Smooth muscle cell (in vitro differentiated cells): ENCODE measurements at regions not wholly inside any gene's neighbourhood (a gene's known extent, or its start where the extent isn't known, plus 50 kb on each side); places are given as distances from the start of the nearest gene placed in this dataset.

Experiments
- DNase-seq: peaks from one replicate; lab custom pipeline; 2025; ENCODE audit not compliant: unreplicated experiment; lab: John Stamatoyannopoulos, UW
- H2AFZ ChIP-seq: fragments of 200-600 bp; sonication (generic); 2 replicates; pipeline ENCODE4 v1.6.0; 2016; ENCODE audit warnings: antibody characterized with exemption, low read depth, mild to moderate bottlenecking
- H3F3A ChIP-seq: fragments of 200-600 bp; sonication (generic); 2 replicates; pipeline ENCODE4 v1.6.0; 2017; ENCODE audit warnings: antibody characterized with exemption, low read depth
- H3K27ac ChIP-seq: fragments of 200-600 bp; sonication (generic); 2 replicates; pipeline ENCODE4 v1.5.1; 2016; ENCODE audit warnings: low read depth, mild to moderate bottlenecking
- H3K27me3 ChIP-seq: fragments of 200-600 bp; sonication (generic); 2 replicates; pipeline ENCODE4 v1.6.1; 2016; ENCODE audit warnings: low read depth, mild to moderate bottlenecking
- H3K36me3 ChIP-seq: fragments of 200-600 bp; sonication (generic); 2 replicates; pipeline ENCODE4 v1.5.1; 2016; ENCODE audit warnings: low read depth
- H3K4me1 ChIP-seq: fragments of 200-600 bp; sonication (generic); 2 replicates; pipeline ENCODE4 v1.5.1; 2016; ENCODE audit warnings: low read depth
- H3K4me2 ChIP-seq: fragments of 200-600 bp; sonication (generic); 2 replicates; pipeline ENCODE4 v1.6.0; 2016; ENCODE audit warnings: mild to moderate bottlenecking
- H3K4me3 ChIP-seq: fragments of 200-600 bp; sonication (generic); 2 replicates; pipeline ENCODE4 v1.5.1; 2016; ENCODE audit warnings: mild to moderate bottlenecking
- H3K79me2 ChIP-seq: fragments of 200-600 bp; sonication (generic); 2 replicates; pipeline ENCODE4 v1.6.0; 2016; ENCODE audit warnings: low read depth, mild to moderate bottlenecking
- H3K9ac ChIP-seq: fragments of 200-600 bp; sonication (generic); 2 replicates; pipeline ENCODE4 v1.6.0; 2016; ENCODE audit warnings: low read depth
- H3K9me3 ChIP-seq: fragments of 200-600 bp; sonication (generic); replicated peaks from 2 replicates; pipeline ENCODE4 v1.5.1; 2016; ENCODE audit warnings: low read depth
- H4K20me1 ChIP-seq: fragments of 200-600 bp; sonication (generic); 2 replicates; pipeline ENCODE4 v1.6.0; 2016; ENCODE audit warnings: low read depth
- CTCF ChIP-seq: fragments of 200-600 bp; sonication (generic); IDR thresholded peaks from 2 replicates; pipeline ENCODE4 v1.5.1; 2017; ENCODE audit warnings: borderline replicate concordance, mild to moderate bottlenecking, antibody characterized with exemption; ENCODE audit not compliant: insufficient read depth, poor library complexity, severe bottlenecking
- WGBS: methylation state at CpG from one replicate; pipeline ENCODE4 v1.1.7; 2016; ENCODE audit warnings: low lambda C conversion rate; 5-methylcytosine and 5-hydroxymethylcytosine counted together

- DNase-seq: no peak
These were observed 152.3 kb upstream of the STEAP4 start for GRCh38 chr7:88458946-88459345.

GRCh38 chr7:88458279-88458678 lies 151.6 kb upstream of the STEAP4 start:
- no peak for DNase-seq
- TF ChIP-seq CTCF: no peak

More at GRCh38 chr7:88458946-88459345, 152.3 kb upstream of the STEAP4 start:
- H3K27me3 ChIP-seq: no peaks in the 10 kb centered on the region
- no peaks in the 10 kb centered on the region for H3K9me3 ChIP-seq
- no peak overlapping the region for H3K4me3 ChIP-seq
- H4K20me1 ChIP-seq: no peaks in the 10 kb centered on the region
- H3K9ac ChIP-seq: no peak overlapping the region
- no peak overlapping the region for H3K4me2 ChIP-seq
- no peak overlapping the region for H3K27ac ChIP-seq
- H3K4me1 ChIP-seq: no peaks in the 10 kb centered on the region
- no peak overlapping the region for H2AFZ ChIP-seq
- H3K79me2 ChIP-seq: no peaks in the 10 kb centered on the region
- TF ChIP-seq CTCF: no peak
- H3K36me3 ChIP-seq: no peaks in the 10 kb centered on the region
- H3F3A ChIP-seq: no peaks in the 10 kb centered on the region

GRCh38 chr7:88457320-88457719 lies 150.6 kb upstream of the STEAP4 start:
- TF ChIP-seq CTCF: no peak
- H3K36me3 ChIP-seq: no peaks in the 10 kb centered on the region
- no peaks in the 10 kb centered on the region for H3F3A ChIP-seq
- no peak for DNase-seq
- H3K4me2 ChIP-seq: no peak overlapping the region
- H3K27ac ChIP-seq: no peak overlapping the region
- H3K9ac ChIP-seq: no peak overlapping the region
- H3K4me1 ChIP-seq: no peaks in the 10 kb centered on the region
- H3K27me3 ChIP-seq: no peaks in the 10 kb centered on the region
- H2AFZ ChIP-seq: no peak overlapping the region
- no peaks in the 10 kb centered on the region for H3K79me2 ChIP-seq
- H3K4me3 ChIP-seq: no peak overlapping the region
- 92% methylated on average over 1 of the region's 1 CpG for WGBS
- no peaks in the 10 kb centered on the region for H4K20me1 ChIP-seq
- no peaks in the 10 kb centered on the region for H3K9me3 ChIP-seq

More at GRCh38 chr7:88458279-88458678, 151.6 kb upstream of the STEAP4 start:
- Histone ChIP-seq H3F3A (no peaks in the 10 kb centered on the region), H3K9ac (no peak overlapping the region), H3K4me2 (no peak overlapping the region), H3K79me2 (no peaks in the 10 kb centered on the region), H3K4me3 (no peak overlapping the region), H3K36me3 (no peaks in the 10 kb centered on the region), H3K9me3 (no peaks in the 10 kb centered on the region), H2AFZ (no peak overlapping the region), H3K4me1 (no peaks in the 10 kb centered on the region), H3K27ac (no peak overlapping the region), H4K20me1 (no peaks in the 10 kb centered on the region), H3K27me3 (no peaks in the 10 kb centered on the region)

GRCh38 chr7:88456490-88456889 lies 149.8 kb upstream of the STEAP4 start:
- 0% methylated on average over 1 of the region's 1 CpG for WGBS
- Histone ChIP-seq H3K4me1 (no peaks in the 10 kb centered on the region), H3K27ac (no peak overlapping the region), H3F3A (no peaks in the 10 kb centered on the region), H3K9ac (no peak overlapping the region), H3K27me3 (no peaks in the 10 kb centered on the region), H3K9me3 (no peaks in the 10 kb centered on the region), H3K4me3 (no peak overlapping the region), H3K4me2 (no peak overlapping the region), H3K36me3 (no peaks in the 10 kb centered on the region), H2AFZ (no peak overlapping the region), H4K20me1 (no peaks in the 10 kb centered on the region), H3K79me2 (no peaks in the 10 kb centered on the region)
- DNase-seq: no peak
- no peak for TF ChIP-seq CTCF
